ENCODE measurements at regions not wholly inside any gene's neighbourhood (a gene's known extent, or its start where the extent isn't known, plus 50 kb on each side); places are given as distances from the start of the nearest gene placed in this dataset.

- TF ChIP-seq LEF1 (IDR thresholded peaks at IDR 0.05), result no peak
- no peak for TF ChIP-seq NFXL1 (CRISPR knock-in tag; IDR thresholded peaks at IDR 0.05)
- TF ChIP-seq MTF1 (CRISPR knock-in tag; IDR thresholded peaks at IDR 0.05; ENCODE audit: borderline replicate concordance), result no peak
- no peak for TF ChIP-seq CEBPG (CRISPR knock-in tag; IDR thresholded peaks at IDR 0.05)
- no peak for TF ChIP-seq CEBPG (tag; conservative IDR thresholded peaks at IDR 0.05 in 1 of 2, IDR thresholded peaks at IDR 0.05 in 1 of 2)
- no peak for TF ChIP-seq ZC3H4 (CRISPR knock-in tag; IDR thresholded peaks at IDR 0.05; ENCODE audit: borderline replicate concordance)
- no peak for TF ChIP-seq SRSF7 (optimal IDR thresholded peaks at IDR 0.05; ENCODE audit: low read depth, low read length)
- peak; percentile 26; the same call in 1 of the 2 replicates for TF ChIP-seq SMARCC2 (IDR thresholded peaks at IDR 0.05; ENCODE audit: low read depth)
- TF ChIP-seq ZNF639 (CRISPR knock-in tag; conservative IDR thresholded peaks at IDR 0.05 in 1 of 2, IDR thresholded peaks at IDR 0.05 in 1 of 2), result 0 out of 4 replicates have a peak, but pooled peaks of 1 of the 2 experiments have one; percentile 16
- no peak for TF ChIP-seq ZFP30 (CRISPR knock-in tag; IDR thresholded peaks at IDR 0.05; ENCODE audit: borderline replicate concordance)
- TF ChIP-seq EP300 (IDR thresholded peaks at IDR 0.05; ENCODE audit: low read length), result peak; percentile 67
- TF ChIP-seq SIN3B (IDR thresholded peaks at IDR 0.05; ENCODE audit: low read depth), result no peak
- TF ChIP-seq, protein P1, sequence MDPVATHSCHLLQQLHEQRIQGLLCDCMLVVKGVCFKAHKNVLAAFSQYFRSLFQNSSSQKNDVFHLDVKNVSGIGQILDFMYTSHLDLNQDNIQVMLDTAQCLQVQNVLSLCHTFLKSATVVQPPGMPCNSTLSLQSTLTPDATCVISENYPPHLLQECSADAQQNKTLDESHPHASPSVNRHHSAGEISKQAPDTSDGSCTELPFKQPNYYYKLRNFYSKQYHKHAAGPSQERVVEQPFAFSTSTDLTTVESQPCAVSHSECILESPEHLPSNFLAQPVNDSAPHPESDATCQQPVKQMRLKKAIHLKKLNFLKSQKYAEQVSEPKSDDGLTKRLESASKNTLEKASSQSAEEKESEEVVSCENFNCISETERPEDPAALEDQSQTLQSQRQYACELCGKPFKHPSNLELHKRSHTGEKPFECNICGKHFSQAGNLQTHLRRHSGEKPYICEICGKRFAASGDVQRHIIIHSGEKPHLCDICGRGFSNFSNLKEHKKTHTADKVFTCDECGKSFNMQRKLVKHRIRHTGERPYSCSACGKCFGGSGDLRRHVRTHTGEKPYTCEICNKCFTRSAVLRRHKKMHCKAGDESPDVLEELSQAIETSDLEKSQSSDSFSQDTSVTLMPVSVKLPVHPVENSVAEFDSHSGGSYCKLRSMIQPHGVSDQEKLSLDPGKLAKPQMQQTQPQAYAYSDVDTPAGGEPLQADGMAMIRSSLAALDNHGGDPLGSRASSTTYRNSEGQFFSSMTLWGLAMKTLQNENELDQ (CRISPR knock-in tag; IDR thresholded peaks at IDR 0.05; ENCODE audit: borderline replicate concordance), result no peak
- TF ChIP-seq, protein P2, sequence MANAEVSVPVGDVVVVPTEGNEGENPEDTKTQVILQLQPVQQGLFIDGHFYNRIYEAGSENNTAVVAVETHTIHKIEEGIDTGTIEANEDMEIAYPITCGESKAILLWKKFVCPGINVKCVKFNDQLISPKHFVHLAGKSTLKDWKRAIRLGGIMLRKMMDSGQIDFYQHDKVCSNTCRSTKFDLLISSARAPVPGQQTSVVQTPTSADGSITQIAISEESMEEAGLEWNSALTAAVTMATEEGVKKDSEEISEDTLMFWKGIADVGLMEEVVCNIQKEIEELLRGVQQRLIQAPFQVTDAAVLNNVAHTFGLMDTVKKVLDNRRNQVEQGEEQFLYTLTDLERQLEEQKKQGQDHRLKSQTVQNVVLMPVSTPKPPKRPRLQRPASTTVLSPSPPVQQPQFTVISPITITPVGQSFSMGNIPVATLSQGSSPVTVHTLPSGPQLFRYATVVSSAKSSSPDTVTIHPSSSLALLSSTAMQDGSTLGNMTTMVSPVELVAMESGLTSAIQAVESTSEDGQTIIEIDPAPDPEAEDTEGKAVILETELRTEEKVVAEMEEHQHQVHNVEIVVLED (CRISPR knock-in tag; IDR thresholded peaks at IDR 0.05), result no peak
- no peak for TF ChIP-seq ZNF780A (CRISPR knock-in tag; IDR thresholded peaks at IDR 0.05)
- TF ChIP-seq HNRNPUL1 (IDR thresholded peaks at IDR 0.05; ENCODE audit: low read length), result no peak
- no peak for TF ChIP-seq RB1 (IDR thresholded peaks at IDR 0.05; ENCODE audit: low read depth)
- no peak for TF ChIP-seq ADNP (tag; IDR thresholded peaks at IDR 0.05)
- TF ChIP-seq SMARCE1 (IDR thresholded peaks at IDR 0.05), result peak; percentile 73; the same call in 1 of the 2 replicates
- peak; percentile 89 for TF ChIP-seq CTBP1 (IDR thresholded peaks at IDR 0.05; ENCODE audit: borderline replicate concordance)
- TF ChIP-seq CXXC5 (CRISPR knock-in tag; IDR thresholded peaks at IDR 0.05), result peak; percentile 27
- TF ChIP-seq RBM15 (IDR thresholded peaks at IDR 0.05; ENCODE audit: insufficient read depth, low read length), result no peak
- TF ChIP-seq LARP7 (IDR thresholded peaks at IDR 0.05), result no peak
- no peak for TF ChIP-seq ZNF778 (CRISPR knock-in tag; IDR thresholded peaks at IDR 0.05)
Observed at GRCh38 chr11:35063488-35063931, 75.5 kb upstream of the CD44 start (continued).
